CD4-positive, alpha-beta memory T cell (primary cell): ENCODE measurements at regions not wholly inside any gene's neighbourhood (a gene's known extent, or its start where the extent isn't known, plus 50 kb on each side); places are given as distances from the start of the nearest gene placed in this dataset.

Source experiments
- CTCF ChIA-PET: fragments of 350-600 bp; sonication (Branson Sonifier 250); formaldehyde crosslinking; loops from one replicate; lab custom pipeline; 2021; ENCODE audit warnings: inconsistent platforms; ENCODE audit not compliant: partially characterized antibody; lab: Charles Lee
- POLR2A ChIA-PET: fragments of 350-600 bp; sonication (Branson Sonifier 250); formaldehyde crosslinking; loops from one replicate; lab custom pipeline; 2021; ENCODE audit not compliant: partially characterized antibody; lab: Charles Lee
- DNase-seq, 5 donors: peaks; one replicate each; pipeline versions ENCODE4 v3.0.0 to v3.0.0-alpha.2; 2020 to 2022; ENCODE audit warnings: mixed read lengths in 1 of 5
- H3K27ac ChIP-seq: one replicate; pipeline ENCODE4 v1.7.0; 2013; ENCODE audit warnings: low read depth, low read length
- H3K27me3 ChIP-seq: 2 replicates; pipeline ENCODE4 v1.7.0; 2013; ENCODE audit warnings: mild to moderate bottlenecking, low read length, moderate library complexity; ENCODE audit not compliant: insufficient read depth
- H3K36me3 ChIP-seq: 2 replicates; pipeline ENCODE4 v1.7.0; 2013; ENCODE audit warnings: mild to moderate bottlenecking, low read length, moderate library complexity; ENCODE audit not compliant: insufficient read depth
- H3K4me1 ChIP-seq: 2 replicates; pipeline ENCODE4 v1.7.0; 2013; ENCODE audit warnings: mild to moderate bottlenecking, low read length, moderate library complexity; ENCODE audit not compliant: insufficient read depth
- H3K4me3 ChIP-seq, 2 donors: one replicate each; pipeline ENCODE4 v1.7.0; 2013; ENCODE audit warnings: low read length in 2 of 2, mild to moderate bottlenecking in 1 of 2
- H3K9me3 ChIP-seq, 2 donors: one replicate each; pipeline ENCODE4 v1.7.0; 2013; ENCODE audit warnings: low read length in 2 of 2, control low read depth in 1 of 2; ENCODE audit not compliant: control insufficient read depth in 1 of 2
- H3K27ac Mint-ChIP-seq, 7 donors: one replicate each; pipeline ENCODE4 v1.8.0; 2020 to 2021; ENCODE audit warnings: mixed read lengths in 7 of 7, mild to moderate bottlenecking in 6 of 7, inconsistent platforms in 3 of 7, moderate library complexity in 3 of 7
- H3K27me3 Mint-ChIP-seq, 2 donors: one replicate each; pipeline ENCODE4 v1.8.0; 2020 to 2021; ENCODE audit warnings: mixed read lengths in 2 of 2
- H3K36me3 Mint-ChIP-seq, 2 donors: one replicate each; pipeline ENCODE4 v1.8.0; 2020 to 2021; ENCODE audit warnings: mixed read lengths in 2 of 2, inconsistent platforms in 1 of 2, mild to moderate bottlenecking in 1 of 2
- H3K4me1 Mint-ChIP-seq, 4 donors: one replicate each; pipeline ENCODE4 v1.8.0; 2020 to 2021; ENCODE audit warnings: mixed read lengths in 4 of 4, mild to moderate bottlenecking in 1 of 4
- H3K4me3 Mint-ChIP-seq, 8 donors: one replicate each; pipeline ENCODE4 v1.8.0; 2020 to 2021; ENCODE audit warnings: mixed read lengths in 8 of 8, mild to moderate bottlenecking in 7 of 8, moderate library complexity in 6 of 8, inconsistent platforms in 3 of 8
- H3K9me3 Mint-ChIP-seq, 8 donors: one replicate each; pipeline ENCODE4 v1.8.0; 2020 to 2021; ENCODE audit warnings: mixed read lengths in 8 of 8, mild to moderate bottlenecking in 5 of 8, inconsistent platforms in 3 of 8, moderate library complexity in 1 of 8
- intact Hi-C: fragments of 100-400 bp; cut with micrococcal nuclease; formaldehyde crosslinking; loops from one replicate; pipeline ENCODE4 v1.15.1; 2023

DNA sequence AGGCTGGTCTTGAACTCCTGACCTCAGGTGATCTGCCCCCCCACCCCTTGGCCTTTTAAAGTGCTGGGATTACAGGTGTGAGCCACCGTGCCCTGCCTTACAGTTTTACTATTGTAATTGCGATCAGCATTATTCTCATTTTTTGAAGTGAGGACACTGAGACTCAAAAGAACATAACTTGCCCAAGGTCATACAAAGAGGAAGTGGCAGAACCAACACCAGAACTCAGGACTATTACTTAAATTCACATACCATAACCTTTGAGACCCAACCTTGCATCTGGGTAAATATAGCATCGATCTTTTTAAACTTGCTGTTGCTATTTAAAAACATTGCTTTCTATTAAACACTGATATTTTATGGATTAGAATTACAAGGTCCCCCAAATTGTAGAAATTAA is 54.2 kb downstream of the FOXI1 start:
- H3K27me3 Mint-ChIP-seq = peaks cover 0 to 3% of the 10 kb centered on the region in 2 donors
- no peak overlapping the region for H3K4me3 Mint-ChIP-seq
- Histone ChIP-seq H3K27ac (no peak overlapping the region), H3K4me1 (no peaks in the 10 kb centered on the region), H3K36me3 (no peaks in the 10 kb centered on the region), H3K27me3 (no peaks in the 10 kb centered on the region), H3K9me3 (no peaks in the 10 kb centered on the region), H3K4me3 (no peak overlapping the region)
- H3K9me3 Mint-ChIP-seq = peaks cover 0 to 2% (median 0%) of the 10 kb centered on the region in 8 donors
- POLR2A ChIA-PET = no interaction called here
- intact Hi-C loops = no loop called here
- CTCF ChIA-PET = no interaction called here
- DNase-seq = no peak
- no peaks in the 10 kb centered on the region for H3K4me1 Mint-ChIP-seq
- H3K36me3 Mint-ChIP-seq = no peaks in the 10 kb centered on the region
- no peak overlapping the region for H3K27ac Mint-ChIP-seq

- Mint-ChIP-seq H3K27me3 (peaks cover 4 to 6% of the 10 kb centered on the region in 2 donors), H3K4me3 (peak overlapping the region in 1 of 8 donors; percentile 6), H3K36me3 (no peaks in the 10 kb centered on the region), H3K27ac (no peak overlapping the region), H3K9me3 (peaks cover 0 to 2% (median 0%) of the 10 kb centered on the region in 8 donors), H3K4me1 (no peaks in the 10 kb centered on the region)
- CTCF ChIA-PET = interaction anchor here (1.4 kb wide), 1 partner anchor 23 kb away, joined by 3 read pairs; no protein-coding TSS in a partner anchor
- DNase-seq = no peak
- Histone ChIP-seq H3K4me1 (no peaks in the 10 kb centered on the region), H3K9me3 (no peaks in the 10 kb centered on the region), H3K4me3 (no peak overlapping the region), H3K36me3 (no peaks in the 10 kb centered on the region), H3K27ac (no peak overlapping the region), H3K27me3 (no peaks in the 10 kb centered on the region)
- POLR2A ChIA-PET = no interaction called here
- intact Hi-C loops = no loop called here
These were observed 55.4 kb downstream of the FOXI1 start for GRCh38 chr5:170161069-170161468.

GRCh38 chr5:170162631-170163321 is 57.1 kb downstream of the FOXI1 start:
- no peaks in the 10 kb centered on the region for H3K9me3 ChIP-seq
- H3K27ac ChIP-seq = no peak overlapping the region
- no peak for DNase-seq
- H3K4me1 Mint-ChIP-seq = no peaks in the 10 kb centered on the region
- H3K36me3 Mint-ChIP-seq = no peaks in the 10 kb centered on the region
- H3K27ac Mint-ChIP-seq = no peak overlapping the region
- no peaks in the 10 kb centered on the region for H3K36me3 ChIP-seq
- peaks cover 5 to 6% of the 10 kb centered on the region in 2 donors for H3K27me3 Mint-ChIP-seq
- H3K27me3 ChIP-seq = no peaks in the 10 kb centered on the region
- no peak overlapping the region for H3K4me3 Mint-ChIP-seq
- intact Hi-C loops = no loop called here
- ChIA-PET POLR2A (no interaction called here), CTCF (no interaction called here)
- no peaks in the 10 kb centered on the region for H3K4me1 ChIP-seq
- no peak overlapping the region for H3K4me3 ChIP-seq
- H3K9me3 Mint-ChIP-seq = peaks cover 0 to 2% (median 0%) of the 10 kb centered on the region in 8 donors

- Mint-ChIP-seq H3K4me3 (no peak overlapping the region), H3K4me1 (no peaks in the 10 kb centered on the region), H3K9me3 (peaks cover 0 to 2% (median 0%) of the 10 kb centered on the region in 8 donors), H3K27me3 (peaks cover 5% of the 10 kb centered on the region in 2 donors), H3K36me3 (no peaks in the 10 kb centered on the region), H3K27ac (no peak overlapping the region)
- no peaks in the 10 kb centered on the region for H3K36me3 ChIP-seq
- H3K9me3 ChIP-seq = no peaks in the 10 kb centered on the region
- ChIA-PET CTCF (no interaction called here), POLR2A (no interaction called here)
- intact Hi-C loops = no loop called here
- H3K4me3 ChIP-seq = no peak overlapping the region
- H3K27me3 ChIP-seq = no peaks in the 10 kb centered on the region
- no peak overlapping the region for H3K27ac ChIP-seq
- no peaks in the 10 kb centered on the region for H3K4me1 ChIP-seq
- no peak for DNase-seq
These were observed 58.4 kb downstream of the FOXI1 start for GRCh38 chr5:170164087-170164486.

- Mint-ChIP-seq H3K36me3 (no peaks in the 10 kb centered on the region), H3K27me3 (peaks cover 5% of the 10 kb centered on the region in 2 donors), H3K4me1 (no peaks in the 10 kb centered on the region), H3K27ac (no peak overlapping the region), H3K9me3 (no peaks in the 10 kb centered on the region), H3K4me3 (no peak overlapping the region)
- Histone ChIP-seq H3K36me3 (no peaks in the 10 kb centered on the region), H3K4me3 (no peak overlapping the region), H3K4me1 (no peaks in the 10 kb centered on the region), H3K9me3 (no peaks in the 10 kb centered on the region), H3K27ac (no peak overlapping the region), H3K27me3 (no peaks in the 10 kb centered on the region)
- ChIA-PET CTCF (interaction anchor here (0.7 kb wide), 1 partner anchor 10 kb away, joined by 4 read pairs; no protein-coding TSS in a partner anchor), POLR2A (no interaction called here)
- intact Hi-C loops = no loop called here
- DNase-seq = no peak
These were observed 59.2 kb downstream of the FOXI1 start for GRCh38 chr5:170164921-170165320.

DNA sequence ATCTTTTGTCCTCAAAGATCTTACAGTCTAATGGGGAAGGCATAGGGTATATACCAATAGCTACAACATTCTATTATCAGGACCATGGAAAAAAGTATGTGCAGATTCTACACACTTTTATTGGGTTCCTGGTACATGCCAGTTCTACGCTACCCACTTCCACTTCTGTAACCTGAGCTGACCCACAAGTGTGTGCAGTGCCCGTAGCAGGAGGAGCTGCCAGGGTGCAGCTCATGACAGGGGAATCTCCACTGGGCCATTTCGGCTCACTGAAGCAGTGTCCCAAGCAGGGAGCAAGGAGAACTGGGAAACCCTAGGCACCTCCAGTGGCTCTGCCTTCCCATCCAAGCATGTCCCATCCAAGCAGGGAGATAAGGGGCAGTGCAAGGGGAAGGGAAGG is 60.4 kb downstream of the FOXI1 start:
- POLR2A ChIA-PET = no interaction called here
- CTCF ChIA-PET = no interaction called here
- intact Hi-C loops = no loop called here
- no peak for DNase-seq
- no peak overlapping the region for H3K27ac ChIP-seq
- Mint-ChIP-seq H3K27ac (no peak overlapping the region), H3K4me3 (no peak overlapping the region), H3K4me1 (no peaks in the 10 kb centered on the region), H3K27me3 (peaks cover 5 to 11% of the 10 kb centered on the region in 2 donors), H3K36me3 (no peaks in the 10 kb centered on the region), H3K9me3 (no peaks in the 10 kb centered on the region)
- H3K36me3 ChIP-seq = no peaks in the 10 kb centered on the region
- no peaks in the 10 kb centered on the region for H3K4me1 ChIP-seq
- no peaks in the 10 kb centered on the region for H3K9me3 ChIP-seq
- H3K27me3 ChIP-seq = no peaks in the 10 kb centered on the region
- H3K4me3 ChIP-seq = no peak overlapping the region

DNA sequence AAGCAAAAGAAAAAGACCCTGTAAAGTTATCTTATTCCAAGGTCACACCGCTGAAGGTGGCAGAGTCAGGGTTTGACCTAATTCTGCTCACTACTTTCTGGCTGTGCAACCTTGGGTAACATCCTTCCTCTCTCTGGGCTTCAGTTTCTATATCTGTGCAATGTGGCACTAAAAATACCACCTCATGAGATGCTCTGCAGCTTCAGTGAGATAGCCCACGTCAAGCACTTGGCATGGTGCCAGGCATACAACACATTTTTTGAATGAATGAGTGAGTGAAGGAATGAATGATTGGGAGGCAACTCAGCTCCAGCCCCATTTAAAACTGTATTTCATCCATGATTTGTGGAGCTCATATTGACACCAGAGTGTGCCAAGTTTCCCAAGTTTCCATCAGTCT is 62.3 kb downstream of the FOXI1 start:
- ChIA-PET CTCF (interaction anchor here (1.2 kb wide), 1 partner anchor 16 kb away, joined by 4 read pairs; no protein-coding TSS in a partner anchor), POLR2A (no interaction called here)
- Histone ChIP-seq H3K27me3 (no peaks in the 10 kb centered on the region), H3K27ac (no peak overlapping the region), H3K36me3 (no peaks in the 10 kb centered on the region), H3K4me1 (no peaks in the 10 kb centered on the region), H3K4me3 (no peak overlapping the region), H3K9me3 (no peaks in the 10 kb centered on the region)
- Mint-ChIP-seq H3K36me3 (no peaks in the 10 kb centered on the region), H3K27ac (no peak overlapping the region), H3K4me3 (no peak overlapping the region), H3K27me3 (peaks cover 5 to 11% of the 10 kb centered on the region in 2 donors), H3K9me3 (no peaks in the 10 kb centered on the region), H3K4me1 (no peaks in the 10 kb centered on the region)
- intact Hi-C loops = no loop called here
- DNase-seq = no peak
